Activated naive CD4-positive, alpha-beta T cell treated with Interleukin-2 at 50 U/mL for 16 hours (primary cell): ENCODE measurements at regions not wholly inside any gene's neighbourhood (a gene's known extent, or its start where the extent isn't known, plus 50 kb on each side); places are given as distances from the start of the nearest gene placed in this dataset.

Experiments used
- DNase-seq: peaks from one replicate; pipeline ENCODE4 v3.0.0-alpha.2; 2020

DNA sequence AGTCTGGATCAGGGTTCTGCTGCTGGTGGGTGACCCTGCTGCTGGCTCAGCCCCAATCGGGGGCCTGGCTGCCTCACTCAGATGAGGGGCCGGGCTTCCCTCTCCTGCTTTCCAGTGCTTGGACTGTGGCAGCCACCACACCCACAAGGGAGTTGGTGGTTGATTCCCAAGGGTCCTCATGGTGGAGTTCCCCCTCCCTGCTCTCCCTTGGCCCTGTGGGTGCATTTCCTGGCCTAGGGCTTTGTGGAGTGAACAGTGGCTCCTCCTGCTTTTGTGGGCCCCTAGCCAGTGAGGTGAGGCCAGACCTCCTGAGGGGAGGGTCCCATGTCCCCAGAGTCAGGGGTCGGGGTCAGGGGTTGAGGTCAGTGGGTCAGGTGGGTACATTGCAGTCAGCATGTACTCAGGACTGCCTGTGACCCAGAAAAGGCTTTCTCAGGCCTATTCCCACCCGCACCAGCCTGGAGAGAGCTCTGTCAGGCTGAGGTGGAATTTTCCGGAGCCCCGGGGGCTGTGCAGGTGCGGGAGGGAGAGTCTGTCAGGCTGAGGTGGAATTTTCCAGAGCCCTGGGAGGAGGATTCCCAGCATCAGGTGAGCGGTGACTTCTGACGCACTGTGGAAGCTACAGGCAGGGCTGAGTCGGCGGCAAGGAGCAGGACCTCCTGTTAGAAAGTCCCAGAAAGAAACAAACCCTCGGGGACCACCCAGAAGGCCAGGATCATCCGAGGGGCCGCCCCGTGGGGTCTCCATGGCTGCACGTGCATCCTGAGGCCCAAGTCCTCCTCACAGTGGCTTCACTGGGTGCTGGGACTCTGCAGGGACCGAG lies 94.4 kb upstream of the INSIG1 start:
- no peak for DNase-seq

DNA sequence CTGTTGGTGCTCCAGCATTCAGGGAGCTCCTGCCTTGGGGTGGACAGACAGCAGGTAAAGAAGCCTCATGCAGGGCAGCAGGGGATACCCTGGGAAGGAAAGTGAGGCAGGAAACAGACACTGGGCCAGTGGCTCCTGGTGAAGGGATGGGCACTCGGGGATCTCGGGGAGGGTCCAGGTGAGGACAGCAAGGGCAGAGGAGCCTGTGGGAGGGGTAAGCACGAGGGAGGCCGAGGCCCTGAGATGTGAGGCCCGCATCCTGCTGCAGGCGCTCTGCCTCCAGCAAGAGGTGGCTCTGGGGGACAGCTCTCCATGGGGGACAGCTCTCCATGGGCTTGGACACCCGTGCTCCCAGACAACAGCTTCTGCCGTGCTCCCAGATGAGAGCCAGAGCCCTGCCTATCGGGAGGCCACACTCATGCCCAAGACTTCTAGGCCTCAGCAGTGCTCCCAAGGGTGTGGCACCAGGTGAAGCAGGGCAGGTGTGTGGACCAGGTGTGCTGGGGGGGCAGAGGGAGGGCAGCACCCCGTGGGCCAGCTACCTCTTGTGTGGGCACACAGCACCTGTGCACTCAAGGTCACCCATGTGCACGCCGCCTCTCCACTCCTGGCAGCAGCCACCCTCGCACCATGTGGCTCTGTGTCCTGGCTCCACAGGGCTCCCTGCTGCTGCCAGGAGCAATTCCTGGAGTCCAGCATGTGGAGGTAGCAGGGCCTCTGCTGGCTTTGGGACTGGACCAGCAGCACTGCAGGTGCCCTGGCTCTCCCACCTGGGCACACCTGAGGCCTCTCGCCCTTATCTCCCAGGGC lies 93.6 kb upstream of the INSIG1 start:
- DNase-seq = no peak

DNA sequence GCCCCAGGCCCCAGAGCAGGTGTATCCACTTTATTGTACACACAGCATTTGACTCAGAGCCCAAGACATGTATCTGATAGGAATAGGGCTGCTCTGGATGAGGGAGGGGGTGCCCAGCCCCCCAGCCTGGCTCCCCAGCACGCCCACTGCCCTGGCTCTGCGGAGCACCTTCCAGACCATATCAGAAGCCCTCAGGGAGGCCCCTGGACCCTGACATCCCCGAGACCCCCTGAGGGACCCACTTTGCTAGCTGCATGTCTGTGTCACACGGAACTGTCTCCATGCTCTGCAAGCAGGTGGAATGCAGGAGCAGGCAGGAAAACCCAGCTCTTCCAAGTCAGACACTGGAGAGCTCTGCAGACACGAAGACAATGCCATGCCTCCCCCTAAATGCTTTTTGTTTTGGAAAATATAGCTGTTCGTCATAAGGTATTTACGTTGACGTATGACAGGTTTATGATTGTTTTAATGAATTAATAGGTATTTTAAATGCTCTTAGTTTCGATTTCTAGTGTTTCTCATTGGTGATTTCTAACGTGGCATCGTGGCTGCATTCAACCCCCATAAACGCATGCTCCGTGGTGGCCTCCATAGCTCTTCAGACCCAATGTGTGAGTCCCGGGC lies 92.8 kb upstream of the INSIG1 start:
- no peak for DNase-seq

DNA sequence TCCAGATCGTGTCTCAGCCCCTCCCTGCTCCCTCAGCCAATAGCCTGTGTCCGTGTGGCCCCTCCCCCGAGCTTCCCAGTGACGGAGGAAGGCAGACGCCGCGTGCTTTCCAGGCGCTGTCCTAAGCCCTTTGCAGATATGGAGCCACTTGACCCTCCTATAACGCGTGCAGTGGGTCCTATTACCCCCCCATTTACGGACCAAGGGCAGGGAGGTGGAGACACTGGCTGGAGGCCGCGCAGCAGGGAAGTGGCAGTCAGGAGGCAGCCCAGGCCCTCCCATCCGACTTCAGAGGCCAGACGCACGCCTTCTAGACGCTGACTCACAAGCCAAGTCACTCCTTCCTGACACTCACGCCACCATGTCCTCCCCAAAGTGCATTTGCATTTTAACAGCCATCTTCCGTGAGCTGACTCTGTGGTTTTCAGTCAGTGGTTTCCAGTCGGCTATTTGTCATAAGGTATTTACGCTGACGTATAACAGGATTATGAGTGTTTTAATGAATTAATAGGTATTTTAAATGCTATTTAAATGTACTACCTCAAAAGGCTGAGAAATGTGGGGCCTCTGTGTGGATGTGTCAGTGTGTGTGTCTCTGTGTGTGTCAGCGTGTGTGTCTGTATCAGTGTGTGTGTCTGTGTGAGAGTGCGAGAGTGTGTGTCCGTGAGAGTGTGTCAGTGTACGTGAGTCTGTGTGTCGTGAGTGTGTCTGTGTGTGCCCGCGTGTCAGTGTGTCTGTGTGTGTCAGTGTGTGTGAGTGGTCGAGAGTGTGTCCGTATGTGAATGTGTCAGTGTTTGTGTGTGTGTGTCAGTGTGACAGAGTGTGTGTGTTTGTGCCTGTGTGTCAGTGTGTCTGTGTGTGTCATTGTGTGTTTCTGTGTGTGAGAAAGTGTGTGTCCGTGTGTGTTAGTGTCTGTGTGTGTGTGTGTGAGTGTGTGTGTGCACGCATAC lies 92.0 kb upstream of the INSIG1 start:
- DNase-seq = peak; percentile 91

DNA sequence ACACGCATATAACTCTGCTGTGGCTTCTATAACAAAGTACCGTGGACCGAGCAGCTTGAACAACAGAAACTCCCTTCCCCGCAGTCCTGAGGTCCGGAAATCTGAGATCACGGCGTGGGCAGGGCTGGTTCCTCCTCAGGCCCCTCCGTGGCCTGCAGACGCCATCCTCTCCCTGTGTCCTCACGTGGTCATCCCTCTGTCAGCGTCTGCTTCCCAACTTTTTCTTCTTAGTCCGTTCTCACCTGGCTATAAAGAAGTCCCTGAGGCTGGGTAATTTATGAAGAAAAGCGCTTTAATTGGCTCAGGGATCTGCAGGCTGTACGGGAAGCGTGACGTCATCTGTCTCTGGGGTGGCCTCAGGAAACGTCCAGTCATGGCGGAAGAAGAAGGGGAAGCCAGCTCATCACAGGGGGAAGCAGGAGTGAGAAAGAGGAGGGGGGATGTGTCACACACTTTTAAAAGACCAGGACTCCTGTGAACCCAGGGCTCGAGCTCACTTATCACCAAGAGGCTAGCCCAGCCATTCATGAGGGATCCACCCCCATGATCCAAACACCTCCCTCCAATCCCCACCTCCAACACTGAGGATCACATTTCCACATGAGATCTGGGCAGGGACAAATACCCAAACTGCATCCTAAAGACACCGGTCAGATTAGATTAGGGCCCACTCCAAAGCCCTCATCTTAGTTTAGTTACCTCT lies 91.2 kb upstream of the INSIG1 start:
- peak; percentile 83 for DNase-seq

DNA sequence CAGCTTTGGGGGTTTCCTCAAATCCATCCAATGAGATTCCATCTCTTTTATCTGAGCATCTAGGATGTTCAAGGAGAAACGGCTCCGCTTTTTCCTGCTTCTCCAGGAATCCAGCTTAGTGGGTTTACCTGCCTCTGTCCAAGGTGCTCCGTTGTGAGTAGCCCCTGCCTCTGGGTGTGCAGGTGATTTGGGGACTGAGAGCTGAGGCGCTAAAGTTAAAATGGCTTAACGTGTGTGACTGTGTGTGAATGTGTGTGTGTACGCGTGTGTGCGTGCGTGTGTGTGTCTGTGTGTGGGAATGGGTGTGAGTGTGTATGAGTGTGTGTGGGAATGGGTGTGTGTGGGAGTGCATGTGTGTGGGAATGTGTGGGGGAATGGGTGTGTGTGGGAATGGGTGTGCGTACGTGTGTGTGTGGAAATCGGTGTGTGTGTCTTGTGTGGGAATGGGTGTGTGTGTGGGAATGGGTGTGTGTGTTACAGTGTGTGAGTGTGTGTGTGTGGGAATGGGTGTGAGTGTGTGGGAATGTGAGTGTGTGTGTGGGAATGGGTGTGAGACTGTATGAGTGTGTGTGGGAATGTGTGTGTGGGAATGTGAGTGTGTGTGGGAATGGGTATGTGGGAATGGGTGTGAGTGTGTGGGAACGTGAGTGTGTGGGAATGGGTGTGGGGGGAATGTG lies 90.2 kb upstream of the INSIG1 start:
- DNase-seq = no peak

DNA sequence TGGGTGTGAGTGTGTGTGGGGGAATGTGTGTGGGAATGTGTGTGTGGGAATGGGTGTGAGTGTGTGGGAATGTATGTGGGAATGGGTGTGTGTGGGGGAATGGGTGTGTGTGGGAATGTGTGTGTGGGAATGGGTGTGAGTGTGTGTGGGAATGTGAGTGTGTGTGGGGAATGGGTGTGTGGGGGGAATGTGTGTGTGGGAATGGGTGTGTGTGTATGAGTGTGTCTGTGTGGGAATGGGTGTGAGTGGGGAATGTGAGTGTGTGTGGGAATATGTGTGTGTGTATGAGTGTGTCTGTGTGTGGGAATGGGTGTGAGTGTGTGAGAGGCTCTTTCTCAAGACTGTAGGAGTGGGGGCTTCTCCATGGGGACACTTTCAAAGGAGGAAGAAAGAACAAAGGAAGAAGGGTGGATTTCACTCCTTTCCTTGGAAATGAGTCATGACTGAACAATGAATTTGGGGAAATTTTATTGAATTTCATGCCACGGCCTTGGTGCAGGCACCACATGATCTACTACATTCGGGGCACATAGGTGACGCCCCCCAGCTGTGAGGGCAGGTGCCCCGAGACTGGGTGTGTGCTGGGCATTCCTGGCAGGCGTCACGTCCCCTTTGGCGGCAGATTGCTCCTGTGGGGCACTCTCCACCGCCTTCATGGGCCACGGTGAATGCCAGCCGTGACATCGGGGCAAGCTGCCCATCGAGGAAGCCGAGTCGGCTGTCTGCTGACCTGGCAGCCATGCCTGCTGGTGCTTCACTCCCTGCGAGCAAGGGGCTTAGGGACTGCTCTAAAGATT lies 88.8 kb upstream of the INSIG1 start:
- no peak for DNase-seq

DNA sequence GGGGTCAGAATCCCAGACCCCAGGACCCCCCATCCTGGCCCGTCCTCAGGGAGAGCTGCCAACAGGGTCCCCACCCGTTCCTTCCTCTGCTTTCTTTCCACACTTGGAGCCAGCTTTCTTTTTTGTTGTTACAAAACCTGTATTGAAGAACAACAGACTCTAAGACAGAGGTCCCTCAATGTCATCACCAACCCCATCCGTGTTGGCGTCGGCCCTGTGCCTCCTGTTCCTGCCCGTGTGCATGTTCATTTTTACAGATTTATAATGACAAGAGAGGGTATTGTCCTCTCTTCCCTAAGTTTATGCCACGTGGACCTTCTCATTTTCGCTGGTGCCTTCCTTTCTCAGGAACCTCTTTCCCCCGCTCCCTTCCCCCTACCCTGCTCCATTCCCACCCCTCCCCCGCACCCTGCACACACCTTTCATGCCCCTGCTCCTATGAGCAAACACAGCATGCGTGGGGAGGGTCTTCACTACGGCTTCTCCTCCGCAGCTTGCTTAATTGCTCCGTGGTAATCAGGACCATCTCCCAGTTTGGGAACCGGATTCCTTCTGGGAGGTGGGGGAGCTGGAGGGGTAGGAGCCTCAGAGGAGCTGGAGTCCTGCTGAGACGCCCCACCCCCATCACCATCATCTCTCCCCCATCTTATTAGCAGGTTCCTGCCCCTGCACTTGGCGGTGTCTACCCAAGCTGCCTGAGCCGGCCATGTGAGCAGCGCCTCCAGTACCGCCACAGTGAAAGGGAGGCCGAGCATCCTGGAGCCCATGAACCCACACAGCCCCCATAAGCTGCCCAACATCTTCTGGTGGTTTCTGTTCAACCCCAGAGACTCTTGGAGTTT lies 88.0 kb upstream of the INSIG1 start:
- DNase-seq = no peak

DNA sequence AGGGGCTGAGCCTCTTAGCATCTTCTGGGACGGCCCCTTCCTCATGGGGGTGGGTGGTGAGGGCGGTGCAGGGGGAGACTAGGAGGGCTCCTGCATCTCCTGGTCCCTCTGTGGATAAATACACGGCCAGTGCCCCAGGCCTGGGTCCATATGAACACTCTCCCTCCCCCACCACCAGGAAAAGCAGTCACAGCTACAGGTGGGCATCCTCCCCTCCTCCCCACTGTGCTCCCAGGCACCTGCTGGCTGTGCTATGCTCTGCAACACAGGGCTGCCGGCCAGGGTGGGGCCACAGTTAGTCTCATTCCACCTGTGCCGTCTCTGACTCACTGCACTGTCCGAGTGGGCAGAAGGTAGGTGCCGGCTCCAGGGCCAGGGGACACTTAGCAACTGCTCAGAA lies 87.3 kb upstream of the INSIG1 start:
- no peak for DNase-seq

DNA sequence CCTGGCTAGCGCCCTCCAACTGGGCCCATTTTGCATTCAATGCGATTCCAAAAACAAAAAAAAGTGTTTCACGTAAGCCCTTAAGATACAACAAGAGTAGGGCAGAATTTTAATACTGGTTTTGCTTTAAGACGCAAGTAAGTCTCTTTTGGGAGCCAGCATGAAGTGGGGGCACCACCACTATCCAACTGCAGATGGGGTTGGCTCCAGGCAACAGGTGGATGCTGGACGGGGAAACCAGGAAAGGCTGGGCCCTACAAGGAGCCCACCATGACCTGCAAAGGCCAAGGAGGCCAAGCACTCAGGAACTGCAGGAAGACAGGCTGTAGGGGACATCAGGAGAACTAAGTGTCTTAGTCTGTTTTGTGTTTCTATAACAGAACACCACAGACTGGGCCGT lies 86.5 kb upstream of the INSIG1 start:
- DNase-seq = no peak

DNA sequence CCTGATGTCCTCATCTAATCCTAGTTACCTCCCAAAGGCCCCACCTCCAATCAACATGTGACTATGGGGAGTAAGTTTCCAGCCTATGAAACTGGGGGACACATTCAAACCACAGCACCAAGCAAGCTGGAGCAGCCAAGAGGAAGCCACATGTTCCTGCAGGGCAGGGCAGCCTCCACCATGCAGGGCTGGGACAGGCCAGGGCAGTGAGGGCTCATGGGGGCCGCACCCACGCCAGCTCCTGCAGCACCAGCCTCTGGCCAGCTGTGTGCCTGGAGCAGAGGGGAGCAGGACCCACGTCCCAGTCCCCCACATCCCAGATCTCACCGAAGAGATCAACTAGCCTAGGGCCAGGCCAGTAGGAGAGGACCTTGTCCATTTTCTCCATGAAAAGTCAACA lies 85.9 kb upstream of the INSIG1 start:
- DNase-seq = no peak

DNA sequence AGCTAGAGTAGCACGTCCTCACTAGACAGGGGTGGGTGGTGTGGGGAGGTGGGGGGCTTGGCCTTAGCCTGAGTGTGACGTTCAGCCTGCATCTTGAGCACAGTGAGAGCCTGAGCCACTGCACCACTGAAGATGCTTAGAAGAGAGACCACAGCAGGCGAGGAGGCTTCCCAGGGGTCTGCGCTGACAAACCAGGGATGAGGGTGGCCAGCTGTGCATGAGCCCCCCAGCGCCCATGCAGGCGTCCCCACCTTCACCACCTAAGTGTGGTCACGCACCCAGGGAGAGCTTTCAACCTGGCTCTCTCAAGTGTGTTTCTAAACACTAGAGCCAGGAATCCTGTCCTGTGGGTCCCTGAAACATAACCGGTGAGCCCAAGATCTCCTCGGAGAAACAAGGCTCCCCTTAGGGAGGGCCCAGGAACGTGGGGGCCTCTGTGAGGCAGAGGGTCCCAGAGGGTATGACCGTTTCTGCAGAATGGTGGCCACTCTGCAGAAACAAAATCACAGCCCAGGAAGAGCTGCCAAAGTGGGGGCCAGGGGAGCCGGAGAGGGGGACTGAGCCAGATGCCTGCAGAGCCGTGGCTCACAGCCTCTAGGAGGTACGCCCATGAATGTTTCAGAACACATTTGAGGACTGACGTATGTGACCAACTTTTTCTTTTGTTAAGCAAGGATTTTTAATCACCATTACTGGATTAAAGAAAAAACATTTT lies 85.2 kb upstream of the INSIG1 start:
- DNase-seq = no peak

DNA sequence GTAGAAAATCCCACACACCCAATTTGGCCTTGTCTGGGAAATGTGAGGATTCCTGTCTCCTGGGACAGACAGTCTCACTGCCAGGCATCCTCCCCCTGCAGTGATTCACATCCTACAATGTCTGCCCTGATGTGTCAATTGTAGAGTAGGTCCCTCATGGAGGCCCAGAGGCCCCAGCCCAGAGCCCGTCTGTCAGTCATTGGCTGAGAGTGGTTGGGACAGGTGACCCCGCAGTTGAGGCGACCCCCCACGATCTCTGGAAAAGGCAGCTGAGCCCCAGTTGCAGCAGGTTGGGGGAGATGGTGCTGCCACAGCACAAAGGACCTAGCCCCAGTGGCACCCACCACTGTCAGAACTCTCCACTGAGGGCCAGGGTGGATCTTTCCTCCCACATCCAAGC lies 84.3 kb upstream of the INSIG1 start:
- no peak for DNase-seq

DNA sequence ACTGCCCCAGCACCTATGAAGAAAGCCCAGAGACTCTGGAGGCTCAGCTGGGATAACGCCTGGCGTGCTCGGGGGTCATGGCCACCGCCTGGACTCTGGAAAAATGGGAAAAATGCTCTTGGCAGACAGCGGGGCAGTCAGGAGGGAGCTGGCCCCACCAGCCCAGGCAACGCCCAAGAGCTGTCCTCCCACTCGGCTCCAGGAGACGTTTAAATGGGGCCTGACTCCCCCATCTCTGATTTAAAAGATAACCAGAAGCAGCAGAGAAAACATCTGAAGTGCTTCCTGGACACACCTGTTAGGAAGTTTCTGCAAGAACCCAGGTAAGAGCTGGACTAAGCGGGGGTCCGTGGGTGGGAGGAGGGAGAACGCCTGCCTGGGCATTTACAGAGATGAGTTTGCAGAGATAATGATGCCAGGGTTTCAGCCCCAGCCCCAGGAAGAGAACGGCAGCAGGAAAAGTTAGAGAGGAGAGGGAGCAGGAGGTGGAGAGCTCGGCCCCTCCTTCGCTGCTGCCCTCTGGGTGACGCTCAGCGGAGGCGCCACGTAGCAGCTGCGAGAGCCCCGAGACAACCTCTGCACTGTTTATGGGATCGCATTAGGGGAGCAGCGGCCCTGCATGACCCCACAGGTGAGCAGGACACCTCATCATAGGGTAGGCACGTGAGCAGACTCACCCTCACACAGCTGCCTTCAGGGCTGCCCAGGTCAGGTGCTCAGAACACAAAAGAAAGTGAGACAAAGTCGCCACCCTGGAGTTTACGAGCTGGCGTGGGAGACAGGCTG lies 83.5 kb upstream of the INSIG1 start:
- no peak for DNase-seq

DNA sequence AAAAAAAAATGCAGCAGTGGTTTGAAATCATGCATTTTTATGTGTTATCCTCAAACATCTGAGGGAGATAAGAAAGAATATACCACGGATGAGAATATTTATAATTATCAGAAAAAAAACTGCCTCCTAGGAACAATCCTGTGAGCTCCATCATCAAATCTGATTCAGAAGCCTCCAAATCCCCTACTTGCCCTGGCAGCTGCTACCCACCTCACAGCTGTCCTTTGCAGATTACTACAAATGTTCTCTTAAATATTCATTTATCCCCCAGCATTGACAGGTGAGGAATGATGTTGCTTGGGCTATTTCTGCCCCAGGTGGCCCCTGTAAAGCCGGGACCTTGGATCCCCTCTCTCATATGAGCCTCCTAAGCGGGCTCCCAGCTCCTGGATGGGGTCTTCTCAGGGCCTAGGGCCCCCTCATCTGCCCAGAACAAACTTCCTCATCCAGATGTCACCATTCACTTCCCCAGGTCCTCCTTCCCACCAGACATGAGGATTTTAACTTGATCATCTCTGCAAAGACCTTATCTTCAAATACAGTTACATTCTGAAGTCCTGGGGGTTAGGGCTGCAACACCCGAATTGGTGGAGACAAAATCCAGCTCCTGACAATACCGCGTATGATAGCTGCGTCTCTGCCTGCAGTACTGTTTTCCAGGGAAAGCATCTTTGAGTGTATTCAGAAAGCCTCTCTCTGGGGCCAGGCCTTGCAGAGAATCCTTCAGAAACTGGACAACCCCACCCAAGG lies 81.9 kb upstream of the INSIG1 start:
- DNase-seq = no peak

DNA sequence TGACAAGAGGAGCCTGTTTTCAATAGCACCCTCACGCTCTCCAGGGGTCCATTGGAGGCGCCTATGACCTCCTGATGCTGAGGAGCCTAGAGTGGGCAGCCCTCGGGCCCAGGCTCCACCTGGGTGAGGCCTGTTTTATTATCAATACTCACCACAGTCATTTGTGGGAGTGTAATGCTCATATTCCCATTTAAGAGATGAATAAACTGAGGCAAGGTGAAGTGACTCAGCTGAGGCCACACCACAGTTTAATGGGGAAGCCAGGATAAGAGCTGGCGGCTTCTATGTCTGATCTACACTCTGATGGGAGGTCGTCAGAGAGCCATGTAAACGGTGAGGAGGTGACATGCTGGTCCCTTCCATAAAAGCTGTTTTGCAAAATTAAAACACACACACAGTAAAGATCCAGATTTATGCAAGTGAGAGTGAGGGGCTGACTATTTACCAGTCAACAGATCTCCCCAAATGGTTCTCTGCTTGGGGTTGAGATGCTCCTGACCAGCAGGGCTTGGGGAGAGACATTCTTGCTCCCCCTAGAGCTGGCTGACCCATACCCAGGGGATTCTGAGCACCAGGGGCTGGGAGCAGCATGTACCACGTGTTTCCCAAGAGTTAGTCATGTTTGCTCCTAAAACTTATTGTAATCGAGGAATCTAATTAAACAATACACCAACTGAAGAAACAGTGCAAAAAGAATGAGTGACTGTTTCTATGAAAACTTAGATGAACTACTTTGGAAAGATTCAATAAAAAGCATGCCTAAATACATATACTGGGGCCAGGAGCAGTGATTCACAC lies 81.0 kb upstream of the INSIG1 start:
- no peak for DNase-seq
